ENCODE measurements at regions not wholly inside any gene's neighbourhood (a gene's known extent, or its start where the extent isn't known, plus 50 kb on each side); places are given as distances from the start of the nearest gene placed in this dataset.

- dilution Hi-C loops (cut with HindIII; ENCODE audit: low sequenced_read_pairs, unreplicated experiment) = no loop called here
- no peak for TF ChIP-seq RAD21 (IDR thresholded peaks at IDR 0.05; ENCODE audit: low read length)
- ATAC-seq (ENCODE audit: low read depth) (peak; percentile 17; the same call in 1 of the 2 replicates), DNase-seq (peak; percentile 6)
- no peak overlapping the region for H3K23ac ChIP-seq (ENCODE audit: low read depth, low read length)
- H2AK5ac ChIP-seq (ENCODE audit: low read depth, low read length) = no peak overlapping the region
- no peaks in the 10 kb centered on the region for H3K79me1 ChIP-seq (ENCODE audit: low read depth in 1 of 2, low read length in 2 of 2)
- whole genome bisulfite sequencing, 2 experiments (ENCODE audit: extremely low coverage in 2 of 2, insufficient read length in 1 of 2) = no CpG with 5 or more reads among the region's 2 CpGs
- no TSS peak for BruUV-seq (replicated peaks)
- H3K36me3 ChIP-seq (ENCODE audit: control insufficient read depth, insufficient read depth, low read length) = no peaks in the 10 kb centered on the region
- H3K27ac ChIP-seq (ENCODE audit: insufficient read depth, low read length) = no peak overlapping the region
- no peak overlapping the region for H3K9ac ChIP-seq (ENCODE audit: low read depth, low read length)
- H4K20me1 ChIP-seq (ENCODE audit: insufficient read depth, low read length) = no peaks in the 10 kb centered on the region
- H4K5ac ChIP-seq (ENCODE audit: low read depth, low read length) = no peak overlapping the region
- intact Hi-C loops (cut with micrococcal nuclease) = no loop called here
- in situ Hi-C loops (cut with MboI; ENCODE audit: low sequenced_read_pairs) = no loop called here
- H2BK15ac ChIP-seq (ENCODE audit: low read depth, low read length) = no peak overlapping the region
- no peaks in the 10 kb centered on the region for H3K9me3 ChIP-seq (ENCODE audit: control insufficient read depth, insufficient read depth, low read length)
- no peak overlapping the region for H3K4me3 ChIP-seq (ENCODE audit: insufficient read depth, low read depth, low read length)
- no peak overlapping the region for H2AFZ ChIP-seq (replicated peaks; ENCODE audit: low read length, poor library complexity)
- no peak overlapping the region for H2BK5ac ChIP-seq (ENCODE audit: low read depth, low read length, poor library complexity, severe bottlenecking)
- no peak overlapping the region for H4K91ac ChIP-seq (ENCODE audit: insufficient read depth, low read depth, low read length)
- H2AK9ac ChIP-seq (replicated peaks; ENCODE audit: low read depth, low read length, poor library complexity) = no peak overlapping the region
- no peak overlapping the region for H3K14ac ChIP-seq (replicated peaks; ENCODE audit: low read depth, low read length)
- ChIA-PET CTCF (no interaction called here), POLR2A (ENCODE audit: unreplicated experiment) (no interaction called here)
- no peak overlapping the region for H3K4ac ChIP-seq (ENCODE audit: low read depth, low read length)
- H3K9me1 ChIP-seq (ENCODE audit: insufficient read depth, low read length) = no peaks in the 10 kb centered on the region
- no peak overlapping the region for H3K56ac ChIP-seq (ENCODE audit: extremely low read depth, insufficient read depth, low read length)
- no peak overlapping the region for H3K4me2 ChIP-seq (ENCODE audit: low read depth, low read length)
- no peak overlapping the region for H3K18ac ChIP-seq (ENCODE audit: low read depth, low read length)
- no peak overlapping the region for H2BK120ac ChIP-seq (ENCODE audit: low read depth, low read length)
- H4K8ac ChIP-seq (ENCODE audit: low read depth in 2 of 2, low read length in 2 of 2) = no peak overlapping the region
- no peaks in the 10 kb centered on the region for H3K4me1 ChIP-seq (ENCODE audit: control insufficient read depth, insufficient read depth, low read length)
- H2BK20ac ChIP-seq (ENCODE audit: low read depth, low read length) = no peak overlapping the region
- H3K27me3 ChIP-seq (ENCODE audit: control insufficient read depth, insufficient read depth, low read length) = no peaks in the 10 kb centered on the region
Observed at GRCh38 chr21:24294171-24294570, 1313.1 kb downstream of the MRPL39 start.

Data from IMR-90 (cell line).